HG03064 (cell line): ENCODE measurements at regions not wholly inside any gene's neighbourhood (a gene's known extent, or its start where the extent isn't known, plus 50 kb on each side); places are given as distances from the start of the nearest gene placed in this dataset.
"Not testable (repeated sequence)": the region's sequence is repeated elsewhere in the genome, so short reads cannot be mapped to it uniquely, and the experiment has no call there.

ENCODE experiments used
- ATAC-seq: cut with Tn5 transposase; IDR thresholded peaks from one replicate; pipeline ENCODE4 v1.9.1; 2021; ENCODE audit warnings: low read depth; ENCODE audit not compliant: unreplicated experiment

- ATAC-seq, result no peak
Observed at GRCh38 chr2:131584380-131584779, 56.7 kb downstream of the CCDC74A start.

- ATAC-seq, result peak; percentile 41
Observed at GRCh38 chr2:131584940-131585339, 57.3 kb downstream of the CCDC74A start.

- peak; percentile 82 for ATAC-seq
Observed at GRCh38 chr2:131588152-131588873, 60.6 kb downstream of the CCDC74A start.

- not testable (repeated sequence) for ATAC-seq
Observed at GRCh38 chr2:131589126-131589525, 61.4 kb downstream of the CCDC74A start.

GRCh38 chr2:131590366-131590765, 62.7 kb downstream of the CCDC74A start:
- no peak for ATAC-seq

GRCh38 chr2:131590896-131591295, 63.2 kb downstream of the CCDC74A start:
- ATAC-seq, result no peak

- ATAC-seq, result not testable (repeated sequence)
Observed at GRCh38 chr2:131596561-131596960, 68.9 kb downstream of the CCDC74A start.

GRCh38 chr2:131602444-131602843, 74.8 kb downstream of the CCDC74A start:
- not testable (repeated sequence) for ATAC-seq

GRCh38 chr2:131604652-131605051, 77.0 kb downstream of the CCDC74A start:
- not testable (repeated sequence) for ATAC-seq

GRCh38 chr2:131606366-131606765, 78.7 kb downstream of the CCDC74A start:
- not testable (repeated sequence) for ATAC-seq

- not testable (repeated sequence) for ATAC-seq
Observed at GRCh38 chr2:131607056-131607455, 79.4 kb downstream of the CCDC74A start.

- not testable (repeated sequence) for ATAC-seq
Observed at GRCh38 chr2:131614539-131614938, 86.9 kb downstream of the CCDC74A start.

GRCh38 chr2:131618320-131618719, 90.6 kb downstream of the CCDC74A start:
- ATAC-seq, result not testable (repeated sequence)

GRCh38 chr2:131622874-131623273, 95.2 kb downstream of the CCDC74A start:
- ATAC-seq, result not testable (repeated sequence)

- ATAC-seq, result not testable (repeated sequence)
Observed at GRCh38 chr2:131626011-131626410, 98.3 kb downstream of the CCDC74A start.

- ATAC-seq, result not testable (repeated sequence)
Observed at GRCh38 chr2:131626565-131626964, 98.9 kb downstream of the CCDC74A start.

GRCh38 chr2:131627777-131628176, 100.1 kb downstream of the CCDC74A start:
- ATAC-seq, result not testable (repeated sequence)

GRCh38 chr2:131631648-131632047, 104.0 kb downstream of the CCDC74A start:
- ATAC-seq, result not testable (repeated sequence)

- not testable (repeated sequence) for ATAC-seq
Observed at GRCh38 chr2:131633405-131633804, 105.7 kb downstream of the CCDC74A start.

- ATAC-seq, result not testable (repeated sequence)
Observed at GRCh38 chr2:131633827-131634695, 106.4 kb downstream of the CCDC74A start.

GRCh38 chr2:131635611-131636010, 107.9 kb downstream of the CCDC74A start:
- no peak for ATAC-seq
